A673 (cell line): ENCODE measurements at regions not wholly inside any gene's neighbourhood (a gene's known extent, or its start where the extent isn't known, plus 50 kb on each side); places are given as distances from the start of the nearest gene placed in this dataset.

Experiments
- BruUV-seq: library from RNA; stranded (reverse); fragments of 400-500 nt; replicated peaks from 2 replicates; lab custom pipeline; 2021; lab: Mats Ljungman, UMichigan
- CTCF ChIA-PET: fragments of 300-600 bp; sonication (Branson Sonifier 250); formaldehyde crosslinking; loops from one replicate; lab custom pipeline; 2022; ENCODE audit warnings: antibody characterized with exemption; lab: Charles Lee
- POLR2A ChIA-PET: fragments of 300-600 bp; sonication (Branson Sonifier 250); formaldehyde crosslinking; loops from one replicate; lab custom pipeline; 2022; ENCODE audit warnings: antibody characterized with exemption; ENCODE audit not compliant: low non-redundant PET; lab: Charles Lee
- DNase-seq: peaks from one replicate; pipeline ENCODE4 v3.0.0-alpha.2; 2015; ENCODE audit warnings: low spot score
- H3K27ac ChIP-seq: fragments of 200-600 bp; sonication (generic); 2 replicates; pipeline ENCODE4 v1.5.1; 2016; ENCODE audit warnings: mixed run types, low read depth, mild to moderate bottlenecking, mixed read lengths, antibody characterized with exemption, low read length; ENCODE audit not compliant: poor library complexity, severe bottlenecking
- H3K27me3 ChIP-seq: fragments of 200-600 bp; sonication (generic); replicated peaks from 2 replicates; pipeline ENCODE4 v1.6.1; 2017; ENCODE audit warnings: mixed run types, low read depth, mild to moderate bottlenecking, mixed read lengths, antibody characterized with exemption, low read length; ENCODE audit not compliant: insufficient read depth, poor library complexity
- H3K36me3 ChIP-seq: fragments of 200-600 bp; sonication (generic); 2 replicates; pipeline ENCODE4 v1.6.1; 2016; ENCODE audit warnings: mixed run types, mild to moderate bottlenecking, mixed read lengths, antibody characterized with exemption, low read length; ENCODE audit not compliant: insufficient read depth, poor library complexity, severe bottlenecking
- H3K4me1 ChIP-seq: fragments of 200-600 bp; sonication (generic); 2 replicates; pipeline ENCODE4 v1.6.1; 2017; ENCODE audit warnings: mixed run types, mild to moderate bottlenecking, mixed read lengths, antibody characterized with exemption, low read length; ENCODE audit not compliant: insufficient read depth, poor library complexity, severe bottlenecking
- H3K4me3 ChIP-seq: fragments of 200-600 bp; sonication (generic); 2 replicates; pipeline ENCODE4 v1.5.1; 2016; ENCODE audit warnings: low read depth, mixed run types, mild to moderate bottlenecking, mixed read lengths, low read length; ENCODE audit not compliant: poor library complexity, severe bottlenecking
- H3K9me3 ChIP-seq: fragments of 200-600 bp; sonication (generic); 2 replicates; pipeline ENCODE4 v1.6.1; 2016; ENCODE audit warnings: mixed run types, low read depth, mild to moderate bottlenecking, mixed read lengths, antibody characterized with exemption, low read length; ENCODE audit not compliant: poor library complexity, severe bottlenecking
- CTCF ChIP-seq: fragments of 300-800, 200-600 bp; sonication (generic); conservative IDR thresholded peaks from 2 replicates; pipeline ENCODE4 v1.5.1; 2017; ENCODE audit warnings: low read depth, mild to moderate bottlenecking, antibody characterized with exemption, low read length, moderate library complexity, mixed read lengths
- EZH2 ChIP-seq: fragments of 200-600 bp; sonication (generic); IDR thresholded peaks from 2 replicates; pipeline ENCODE4 v1.6.1; 2017; ENCODE audit warnings: borderline replicate concordance, low read depth, mild to moderate bottlenecking, mixed read lengths, antibody characterized with exemption, low read length; ENCODE audit not compliant: poor library complexity, severe bottlenecking
- intact Hi-C: fragments of 100-400 bp; cut with micrococcal nuclease; formaldehyde crosslinking; loops from one replicate; pipeline ENCODE4 v1.10.0; 2022; ENCODE audit not compliant: unreplicated experiment

- CTCF ChIA-PET, result no interaction called here
- H3K36me3 ChIP-seq, result no peaks in the 10 kb centered on the region
- H3K9me3 ChIP-seq, result no peaks in the 10 kb centered on the region
- no peaks in the 10 kb centered on the region for H3K4me1 ChIP-seq
- no peak for DNase-seq
- H3K27me3 ChIP-seq, result no peaks in the 10 kb centered on the region
- POLR2A ChIA-PET, result no interaction called here
- no peak for TF ChIP-seq CTCF
- no peak for TF ChIP-seq EZH2
- H3K27ac ChIP-seq, result no peak overlapping the region
- H3K4me3 ChIP-seq, result no peak overlapping the region
- no TSS peak for BruUV-seq
- intact Hi-C loops, result no loop called here
These were observed 445.3 kb upstream of the ZNF462 start for GRCh38 chr9:106417685-106418084.

- H3K4me1 ChIP-seq, result no peaks in the 10 kb centered on the region
- DNase-seq, result no peak
- no peak overlapping the region for H3K4me3 ChIP-seq
- H3K36me3 ChIP-seq, result no peaks in the 10 kb centered on the region
- no TSS peak for BruUV-seq
- ChIA-PET POLR2A (no interaction called here), CTCF (no interaction called here)
- no peaks in the 10 kb centered on the region for H3K9me3 ChIP-seq
- intact Hi-C loops, result no loop called here
- no peaks in the 10 kb centered on the region for H3K27me3 ChIP-seq
- TF ChIP-seq EZH2 (no peak), CTCF (no peak)
- no peak overlapping the region for H3K27ac ChIP-seq
These were observed 443.1 kb upstream of the ZNF462 start for GRCh38 chr9:106419829-106420228.

- ChIA-PET POLR2A (no interaction called here), CTCF (no interaction called here)
- H3K4me3 ChIP-seq, result no peak overlapping the region
- no peaks in the 10 kb centered on the region for H3K9me3 ChIP-seq
- H3K27me3 ChIP-seq, result no peaks in the 10 kb centered on the region
- H3K36me3 ChIP-seq, result no peaks in the 10 kb centered on the region
- intact Hi-C loops, result no loop called here
- no peaks in the 10 kb centered on the region for H3K4me1 ChIP-seq
- no peak for DNase-seq
- no TSS peak for BruUV-seq
- no peak for TF ChIP-seq CTCF
- no peak for TF ChIP-seq EZH2
- H3K27ac ChIP-seq, result no peak overlapping the region
These were observed 442.4 kb upstream of the ZNF462 start for GRCh38 chr9:106420511-106420944.
